ENCODE measurements at regions not wholly inside any gene's neighbourhood (a gene's known extent, or its start where the extent isn't known, plus 50 kb on each side); places are given as distances from the start of the nearest gene placed in this dataset.

- Mint-ChIP-seq H3K9me3 (ENCODE audit: unreplicated experiment) (no peaks in the 10 kb centered on the region), H3K4me1 (ENCODE audit: unreplicated experiment) (peaks cover 10% of the 10 kb centered on the region), H3K27me3 (ENCODE audit: unreplicated experiment) (peaks cover 4% of the 10 kb centered on the region), H3K27ac (ENCODE audit: unreplicated experiment) (no peak overlapping the region), H3K4me3 (ENCODE audit: unreplicated experiment) (no peak overlapping the region), H3K36me3 (ENCODE audit: low read depth, unreplicated experiment) (no peaks in the 10 kb centered on the region)
- DNase-seq (ENCODE audit: low spot score): no peak
- TF ChIP-seq CTCF (IDR thresholded peaks at IDR 0.05; ENCODE audit: unreplicated experiment): no peak
These were observed 122.4 kb downstream of the NDUFA10 start for GRCh38 chr2:239902749-239903201.

- Mint-ChIP-seq H3K36me3 (ENCODE audit: low read depth, unreplicated experiment) (peaks cover 3% of the 10 kb centered on the region), H3K4me3 (ENCODE audit: unreplicated experiment) (no peak overlapping the region), H3K9me3 (ENCODE audit: unreplicated experiment) (no peaks in the 10 kb centered on the region), H3K4me1 (ENCODE audit: unreplicated experiment) (peaks cover 6% of the 10 kb centered on the region), H3K27ac (ENCODE audit: unreplicated experiment) (no peak overlapping the region), H3K27me3 (ENCODE audit: unreplicated experiment) (peaks cover 10% of the 10 kb centered on the region)
- TF ChIP-seq CTCF (IDR thresholded peaks at IDR 0.05; ENCODE audit: unreplicated experiment): no peak
- no peak for DNase-seq (ENCODE audit: low spot score)
These were observed 126.7 kb downstream of the NDUFA10 start for GRCh38 chr2:239898292-239898925.

- DNase-seq (ENCODE audit: low spot score): no peak
These were observed 127.4 kb downstream of the NDUFA10 start for GRCh38 chr2:239897596-239898235.

GRCh38 chr2:239896075-239896474 lies 129.1 kb downstream of the NDUFA10 start:
- Mint-ChIP-seq H3K4me1 (ENCODE audit: unreplicated experiment) (no peaks in the 10 kb centered on the region), H3K4me3 (ENCODE audit: unreplicated experiment) (no peak overlapping the region), H3K27ac (ENCODE audit: unreplicated experiment) (no peak overlapping the region), H3K27me3 (ENCODE audit: unreplicated experiment) (peaks cover 8% of the 10 kb centered on the region), H3K9me3 (ENCODE audit: unreplicated experiment) (no peaks in the 10 kb centered on the region), H3K36me3 (ENCODE audit: low read depth, unreplicated experiment) (peaks cover 3% of the 10 kb centered on the region)
- DNase-seq (ENCODE audit: low spot score): no peak
- no peak for TF ChIP-seq CTCF (IDR thresholded peaks at IDR 0.05; ENCODE audit: unreplicated experiment)

More at GRCh38 chr2:239897596-239898235, 127.4 kb downstream of the NDUFA10 start:
- H3K36me3 Mint-ChIP-seq (ENCODE audit: low read depth, unreplicated experiment): peaks cover 3% of the 10 kb centered on the region
- no peaks in the 10 kb centered on the region for H3K4me1 Mint-ChIP-seq (ENCODE audit: unreplicated experiment)
- TF ChIP-seq CTCF (IDR thresholded peaks at IDR 0.05; ENCODE audit: unreplicated experiment): no peak
- peaks cover 10% of the 10 kb centered on the region for H3K27me3 Mint-ChIP-seq (ENCODE audit: unreplicated experiment)
- no peaks in the 10 kb centered on the region for H3K9me3 Mint-ChIP-seq (ENCODE audit: unreplicated experiment)
- no peak overlapping the region for H3K27ac Mint-ChIP-seq (ENCODE audit: unreplicated experiment)
- no peak overlapping the region for H3K4me3 Mint-ChIP-seq (ENCODE audit: unreplicated experiment)

GRCh38 chr2:239895669-239896068 lies 129.5 kb downstream of the NDUFA10 start:
- H3K36me3 Mint-ChIP-seq (ENCODE audit: low read depth, unreplicated experiment): peaks cover 3% of the 10 kb centered on the region
- no peak overlapping the region for H3K4me3 Mint-ChIP-seq (ENCODE audit: unreplicated experiment)
- no peak overlapping the region for H3K27ac Mint-ChIP-seq (ENCODE audit: unreplicated experiment)
- DNase-seq (ENCODE audit: low spot score): no peak
- no peak for TF ChIP-seq CTCF (IDR thresholded peaks at IDR 0.05; ENCODE audit: unreplicated experiment)
- H3K4me1 Mint-ChIP-seq (ENCODE audit: unreplicated experiment): no peaks in the 10 kb centered on the region
- H3K9me3 Mint-ChIP-seq (ENCODE audit: unreplicated experiment): no peaks in the 10 kb centered on the region
- peaks cover 8% of the 10 kb centered on the region for H3K27me3 Mint-ChIP-seq (ENCODE audit: unreplicated experiment)

Measured in endothelial cell (in vitro differentiated cells).